ENCODE measurements at regions not wholly inside any gene's neighbourhood (a gene's known extent, or its start where the extent isn't known, plus 50 kb on each side); places are given as distances from the start of the nearest gene placed in this dataset.

- peaks cover 46% of the 10 kb centered on the region for H3F3A ChIP-seq (ENCODE audit: low read depth)
- Mint-ChIP-seq H3K27me3 (ENCODE audit: insufficient read depth, low read depth) (peaks cover 7% of the 10 kb centered on the region), H3K4me1 (peaks cover 61% of the 10 kb centered on the region), H3K4me3 (peak overlapping the region; percentile 12), H3K9me3 (no peaks in the 10 kb centered on the region), H3K36me3 (no peaks in the 10 kb centered on the region), H3K27ac (no peak overlapping the region)
- TF ChIP-seq EZH2phosphoT487 (IDR thresholded peaks at IDR 0.05) = no peak
- no peak for TF ChIP-seq CTCF (IDR thresholded peaks at IDR 0.05)
- peaks cover 74% of the 10 kb centered on the region for H3K4me1 ChIP-seq
- H4K20me1 ChIP-seq (ENCODE audit: low read depth) = no peaks in the 10 kb centered on the region
- no peaks in the 10 kb centered on the region for H3K79me2 ChIP-seq (ENCODE audit: low read depth)
- H3K27me3 ChIP-seq = no peaks in the 10 kb centered on the region
- H3K27ac ChIP-seq = no peak overlapping the region
- H3K36me3 ChIP-seq = no peaks in the 10 kb centered on the region
- no peak overlapping the region for H3K4me3 ChIP-seq
- no peak overlapping the region for H3K9ac ChIP-seq
- H3K9me3 ChIP-seq (ENCODE audit: low read depth) = no peaks in the 10 kb centered on the region
- no peak for DNase-seq (ENCODE audit: low spot score)
- H3K4me2 ChIP-seq = peak overlapping the region; percentile 71
- H2AFZ ChIP-seq (replicated peaks) = no peak overlapping the region
Measured at GRCh38 chr18:55996717-55997116, 408.7 kb upstream of the TCF4 start.

GRCh38 chr18:55990186-55990585, 402.2 kb upstream of the TCF4 start:
- Histone ChIP-seq H3K36me3 (no peaks in the 10 kb centered on the region), H3F3A (ENCODE audit: low read depth) (no peaks in the 10 kb centered on the region), H3K9ac (no peak overlapping the region), H4K20me1 (ENCODE audit: low read depth) (no peaks in the 10 kb centered on the region), H3K4me1 (peaks cover 11% of the 10 kb centered on the region), H3K4me2 (no peak overlapping the region), H3K27ac (no peak overlapping the region), H3K9me3 (ENCODE audit: low read depth) (peaks cover 6% of the 10 kb centered on the region), H3K4me3 (no peak overlapping the region), H3K79me2 (ENCODE audit: low read depth) (no peaks in the 10 kb centered on the region), H3K27me3 (no peaks in the 10 kb centered on the region), H2AFZ (replicated peaks) (no peak overlapping the region)
- Mint-ChIP-seq H3K4me1 (peaks cover 10% of the 10 kb centered on the region), H3K9me3 (peaks cover 10% of the 10 kb centered on the region), H3K4me3 (no peak overlapping the region), H3K36me3 (no peaks in the 10 kb centered on the region), H3K27ac (no peak overlapping the region), H3K27me3 (ENCODE audit: insufficient read depth, low read depth) (peaks cover 1% of the 10 kb centered on the region)
- TF ChIP-seq EZH2phosphoT487 (IDR thresholded peaks at IDR 0.05) = no peak
- TF ChIP-seq CTCF (IDR thresholded peaks at IDR 0.05) = no peak
- TF ChIP-seq EZH2 (IDR thresholded peaks at IDR 0.05) = no peak
- DNase-seq (ENCODE audit: low spot score) = no peak

GRCh38 chr18:55988537-55988936, 400.5 kb upstream of the TCF4 start:
- no peaks in the 10 kb centered on the region for H3K36me3 Mint-ChIP-seq
- TF ChIP-seq EZH2 (IDR thresholded peaks at IDR 0.05) = no peak
- no peak for TF ChIP-seq EZH2phosphoT487 (IDR thresholded peaks at IDR 0.05)
- no peak for TF ChIP-seq CTCF (IDR thresholded peaks at IDR 0.05)

More at GRCh38 chr18:55988537-55988936, 400.5 kb upstream of the TCF4 start:
- H3K27ac Mint-ChIP-seq = no peak overlapping the region
- peaks cover under 1% of the 10 kb centered on the region for H3K4me1 ChIP-seq
- no peaks in the 10 kb centered on the region for H3K36me3 ChIP-seq
- no peaks in the 10 kb centered on the region for H3K27me3 ChIP-seq
- peaks cover 15% of the 10 kb centered on the region for H3K9me3 Mint-ChIP-seq
- H3K9me3 ChIP-seq (ENCODE audit: low read depth) = peaks cover 14% of the 10 kb centered on the region
- DNase-seq (ENCODE audit: low spot score) = no peak
- H3K4me1 Mint-ChIP-seq = no peaks in the 10 kb centered on the region
- H3K79me2 ChIP-seq (ENCODE audit: low read depth) = no peaks in the 10 kb centered on the region
- H4K20me1 ChIP-seq (ENCODE audit: low read depth) = no peaks in the 10 kb centered on the region
- H3K27me3 Mint-ChIP-seq (ENCODE audit: insufficient read depth, low read depth) = peaks cover 2% of the 10 kb centered on the region
- H3K9ac ChIP-seq = no peak overlapping the region
- no peak overlapping the region for H3K4me2 ChIP-seq
- H2AFZ ChIP-seq (replicated peaks) = no peak overlapping the region
- H3F3A ChIP-seq (ENCODE audit: low read depth) = no peaks in the 10 kb centered on the region
- H3K4me3 Mint-ChIP-seq = no peak overlapping the region
- H3K27ac ChIP-seq = no peak overlapping the region
- H3K4me3 ChIP-seq = no peak overlapping the region
